Neural crest cell (in vitro differentiated cells): ENCODE measurements at regions not wholly inside any gene's neighbourhood (a gene's known extent, or its start where the extent isn't known, plus 50 kb on each side); places are given as distances from the start of the nearest gene placed in this dataset.

Experiments used
- DNase-seq: peaks from one replicate; pipeline ENCODE4 v3.0.0; 2021; ENCODE audit warnings: low read depth, mixed read lengths, low spot score
- H3K27ac Mint-ChIP-seq: one replicate; pipeline ENCODE4 v1.8.0; 2021; ENCODE audit warnings: mild to moderate bottlenecking, mixed read lengths; ENCODE audit not compliant: unreplicated experiment
- H3K27me3 Mint-ChIP-seq: 2 replicates; pipeline ENCODE4 v1.8.0; 2021; ENCODE audit warnings: low read depth, mild to moderate bottlenecking, mixed read lengths
- H3K36me3 Mint-ChIP-seq: 2 replicates; pipeline ENCODE4 v1.8.0; 2021; ENCODE audit warnings: low read depth, mild to moderate bottlenecking, mixed read lengths
- H3K4me1 Mint-ChIP-seq: 2 replicates; pipeline ENCODE4 v1.8.0; 2021; ENCODE audit warnings: mixed read lengths
- H3K4me3 Mint-ChIP-seq: one replicate; pipeline ENCODE4 v1.8.0; 2021; ENCODE audit warnings: mild to moderate bottlenecking, mixed read lengths
- H3K9me3 Mint-ChIP-seq: 2 replicates; pipeline ENCODE4 v1.8.0; 2021; ENCODE audit warnings: mixed read lengths
- TF ChIP-seq, protein P1 (sequence below): fragments of 200-600 bp; sonication (generic); conservative IDR thresholded peaks from 2 replicates; pipeline ENCODE4 v1.5.0; 2021; ENCODE audit warnings: antibody characterized with exemption, mild to moderate bottlenecking

DNA sequence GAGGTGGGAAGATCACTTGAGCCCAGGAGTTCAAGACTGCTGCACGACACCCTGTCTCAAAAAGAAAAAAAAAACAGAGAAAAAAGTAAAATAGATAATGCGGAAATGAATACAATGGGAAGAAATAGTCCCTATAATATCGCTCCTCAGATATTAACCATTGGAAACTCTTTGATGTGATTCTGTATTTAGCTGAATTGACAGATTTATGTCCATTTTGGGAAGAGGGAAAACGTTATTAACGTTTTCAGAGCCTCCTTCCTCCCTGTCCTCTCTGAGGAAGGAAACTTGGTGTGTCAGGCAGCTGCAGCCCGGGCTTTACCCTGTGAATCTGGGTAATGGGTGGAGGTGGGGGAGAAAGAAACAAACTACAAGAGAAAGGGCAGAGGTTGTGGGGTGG is 61.6 kb upstream of the ECE1 start:
- no peaks in the 10 kb centered on the region for H3K27me3 Mint-ChIP-seq
- TF ChIP-seq, protein P1, sequence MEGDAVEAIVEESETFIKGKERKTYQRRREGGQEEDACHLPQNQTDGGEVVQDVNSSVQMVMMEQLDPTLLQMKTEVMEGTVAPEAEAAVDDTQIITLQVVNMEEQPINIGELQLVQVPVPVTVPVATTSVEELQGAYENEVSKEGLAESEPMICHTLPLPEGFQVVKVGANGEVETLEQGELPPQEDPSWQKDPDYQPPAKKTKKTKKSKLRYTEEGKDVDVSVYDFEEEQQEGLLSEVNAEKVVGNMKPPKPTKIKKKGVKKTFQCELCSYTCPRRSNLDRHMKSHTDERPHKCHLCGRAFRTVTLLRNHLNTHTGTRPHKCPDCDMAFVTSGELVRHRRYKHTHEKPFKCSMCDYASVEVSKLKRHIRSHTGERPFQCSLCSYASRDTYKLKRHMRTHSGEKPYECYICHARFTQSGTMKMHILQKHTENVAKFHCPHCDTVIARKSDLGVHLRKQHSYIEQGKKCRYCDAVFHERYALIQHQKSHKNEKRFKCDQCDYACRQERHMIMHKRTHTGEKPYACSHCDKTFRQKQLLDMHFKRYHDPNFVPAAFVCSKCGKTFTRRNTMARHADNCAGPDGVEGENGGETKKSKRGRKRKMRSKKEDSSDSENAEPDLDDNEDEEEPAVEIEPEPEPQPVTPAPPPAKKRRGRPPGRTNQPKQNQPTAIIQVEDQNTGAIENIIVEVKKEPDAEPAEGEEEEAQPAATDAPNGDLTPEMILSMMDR, result no peak
- DNase-seq, result no peak
- no peaks in the 10 kb centered on the region for H3K9me3 Mint-ChIP-seq
- peaks cover 6% of the 10 kb centered on the region for H3K4me1 Mint-ChIP-seq
- H3K36me3 Mint-ChIP-seq, result no peaks in the 10 kb centered on the region
- H3K4me3 Mint-ChIP-seq, result no peak overlapping the region
- H3K27ac Mint-ChIP-seq, result no peak overlapping the region

DNA sequence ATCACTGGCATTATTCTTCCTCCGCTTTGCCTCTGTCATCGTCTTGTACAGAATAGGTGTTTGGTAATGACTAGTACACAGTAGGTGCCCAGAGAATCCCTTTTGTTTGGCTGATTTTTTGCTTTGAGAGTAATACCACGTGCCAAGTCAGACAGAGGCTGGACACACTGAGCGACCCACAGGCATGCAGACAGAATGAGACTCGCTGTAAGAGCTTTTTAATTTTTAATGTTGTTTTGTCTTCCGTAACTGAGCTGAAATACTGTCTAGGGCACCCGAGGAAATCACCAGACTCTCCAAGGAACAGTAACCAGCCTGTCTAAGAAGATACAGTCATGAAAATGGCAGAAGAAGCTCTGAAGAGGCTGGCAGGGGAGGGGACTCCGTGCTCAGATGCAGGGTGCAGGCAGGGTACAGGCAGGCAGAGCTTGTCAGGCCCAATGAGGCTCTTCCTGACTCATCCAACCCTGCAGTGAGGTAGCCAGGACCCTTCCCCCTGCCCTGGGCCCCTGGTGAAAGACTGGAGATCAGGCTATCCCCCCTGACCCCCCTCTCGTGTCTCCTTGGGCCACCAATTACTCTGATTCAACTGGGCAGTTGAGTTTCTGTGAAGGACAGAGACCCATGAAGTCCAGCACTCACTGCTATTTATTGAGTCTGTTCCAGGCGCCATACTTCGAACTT is 60.1 kb upstream of the ECE1 start:
- Mint-ChIP-seq H3K4me3 (no peak overlapping the region), H3K4me1 (peaks cover 6% of the 10 kb centered on the region), H3K9me3 (no peaks in the 10 kb centered on the region), H3K27me3 (no peaks in the 10 kb centered on the region), H3K36me3 (no peaks in the 10 kb centered on the region), H3K27ac (no peak overlapping the region)
- no peak for DNase-seq
- TF ChIP-seq, protein P1, result no peak

DNA sequence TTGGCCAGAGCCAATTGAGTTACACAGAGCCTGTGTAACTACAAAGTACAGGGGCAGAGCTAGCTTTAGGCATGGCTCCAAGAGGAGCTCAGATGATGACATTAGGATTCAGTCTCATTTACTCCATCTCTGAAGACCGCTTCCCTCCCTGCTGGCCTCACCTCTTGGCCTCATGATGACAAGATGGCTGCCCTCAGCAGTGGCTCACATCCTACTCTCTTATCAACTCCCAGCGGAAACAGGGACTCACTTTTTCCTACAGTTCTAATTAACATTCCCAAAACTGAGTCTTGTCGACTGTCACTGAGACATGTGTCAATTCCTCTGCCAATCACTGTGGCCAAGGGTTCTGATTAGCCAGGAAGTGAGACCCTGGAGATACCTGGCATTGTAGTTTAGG is 59.4 kb upstream of the ECE1 start:
- Mint-ChIP-seq H3K27ac (no peak overlapping the region), H3K4me3 (no peak overlapping the region), H3K36me3 (no peaks in the 10 kb centered on the region), H3K4me1 (peaks cover 6% of the 10 kb centered on the region), H3K9me3 (no peaks in the 10 kb centered on the region), H3K27me3 (no peaks in the 10 kb centered on the region)
- no peak for DNase-seq
- TF ChIP-seq, protein P1, result no peak

DNA sequence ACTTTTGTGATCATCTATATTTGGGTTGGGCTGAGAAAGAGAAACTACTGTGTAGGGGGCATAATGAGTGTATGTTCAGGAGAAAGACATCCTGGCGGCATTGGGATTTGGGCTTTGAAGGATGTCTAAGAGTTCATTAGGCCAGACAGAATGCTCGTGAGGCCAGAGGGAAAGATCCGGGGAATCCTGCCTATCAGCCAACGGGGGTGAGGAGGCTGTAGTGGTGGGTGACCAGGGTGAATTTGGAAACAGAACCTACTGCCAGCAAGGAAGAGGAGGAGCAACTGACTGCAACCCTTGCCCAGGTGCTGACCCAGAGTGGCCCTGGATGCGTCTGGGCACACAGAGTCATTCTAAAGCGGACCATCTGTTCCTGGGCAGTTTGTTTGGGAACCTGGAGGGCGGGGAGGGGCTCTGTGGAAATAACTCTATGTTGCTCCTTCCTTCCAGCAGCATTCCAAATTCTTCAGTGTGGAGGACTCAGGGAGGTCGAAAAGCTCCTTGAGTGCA is 56.9 kb upstream of the ECE1 start:
- Mint-ChIP-seq H3K27me3 (peaks cover 3% of the 10 kb centered on the region), H3K4me1 (peaks cover 27% of the 10 kb centered on the region), H3K4me3 (no peak overlapping the region), H3K27ac (no peak overlapping the region), H3K36me3 (no peaks in the 10 kb centered on the region), H3K9me3 (no peaks in the 10 kb centered on the region)
- TF ChIP-seq, protein P1, result no peak
- DNase-seq, result no peak

DNA sequence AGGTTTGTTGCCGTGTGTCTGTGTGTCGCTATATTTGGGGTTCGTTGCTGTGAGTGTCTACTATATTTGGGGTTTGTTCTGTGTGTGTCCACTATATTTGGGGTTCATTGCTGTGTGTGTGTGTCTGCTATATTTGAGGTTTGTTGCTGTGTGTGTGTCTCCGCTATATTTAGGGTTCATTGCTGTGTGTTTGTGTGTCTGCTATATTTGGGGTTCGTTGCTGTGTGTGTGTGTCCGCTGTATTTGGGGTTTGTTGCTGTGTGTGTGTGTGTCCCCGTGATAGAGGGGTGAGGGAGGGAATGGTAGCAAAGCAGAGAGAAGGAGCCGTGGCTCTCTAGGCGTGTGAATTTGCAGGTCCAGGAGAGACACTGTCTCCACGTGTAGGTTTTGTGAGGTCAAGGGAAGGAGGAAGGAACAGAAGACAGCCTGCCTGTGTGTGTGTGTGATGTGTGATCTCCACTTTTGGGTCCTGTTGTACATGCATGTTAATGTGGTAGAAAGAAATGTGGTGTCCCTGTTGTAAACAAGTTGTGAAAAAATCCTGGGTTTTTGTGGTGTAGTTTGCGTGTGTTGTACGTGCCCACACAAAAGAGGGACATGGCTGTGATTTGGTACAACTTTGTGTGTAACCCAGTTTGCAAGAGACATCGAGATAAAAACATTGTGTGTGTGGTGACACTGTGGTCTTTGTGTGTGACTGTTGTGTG is 56.3 kb upstream of the ECE1 start:
- Mint-ChIP-seq H3K4me3 (no peak overlapping the region), H3K36me3 (no peaks in the 10 kb centered on the region), H3K27ac (no peak overlapping the region), H3K9me3 (no peaks in the 10 kb centered on the region), H3K27me3 (peaks cover 3% of the 10 kb centered on the region), H3K4me1 (peaks cover 33% of the 10 kb centered on the region)
- TF ChIP-seq, protein P1, result no peak
- DNase-seq, result no peak
